ENCODE measurements at regions not wholly inside any gene's neighbourhood (a gene's known extent, or its start where the extent isn't known, plus 50 kb on each side); places are given as distances from the start of the nearest gene placed in this dataset.

DNA sequence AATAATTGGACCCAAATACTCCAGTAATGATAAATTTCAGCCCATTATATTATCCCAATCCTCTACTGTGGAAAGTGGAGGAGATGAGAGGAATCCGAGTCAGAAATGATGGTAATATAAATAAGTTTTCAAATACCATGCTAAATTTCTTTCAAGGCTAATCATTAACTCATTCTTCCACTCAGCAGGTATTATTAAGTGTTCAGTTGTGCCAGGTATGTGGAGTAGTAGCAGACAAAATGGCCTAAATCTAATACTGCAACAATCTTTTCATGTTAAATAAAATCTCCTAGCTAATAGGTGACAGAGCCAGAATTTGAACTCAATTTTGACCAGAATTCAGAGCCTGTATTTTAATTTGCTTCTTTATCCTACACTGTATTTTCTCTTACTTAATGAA, 538.6 kb upstream of the ROBO2 start:
- H2BK12ac ChIP-seq (ENCODE audit: low read length in 2 of 2) = no peak overlapping the region
- H2AK5ac ChIP-seq (ENCODE audit: low read length, severe bottlenecking) = no peak overlapping the region
- no peak overlapping the region for H2BK5ac ChIP-seq (ENCODE audit: low read depth, low read length, poor library complexity, severe bottlenecking)
- H3K23ac ChIP-seq (ENCODE audit: low read length in 2 of 2) = no peak overlapping the region
- H3K79me1 ChIP-seq (replicated peaks; ENCODE audit: low read length, poor library complexity, severe bottlenecking) = no peaks in the 10 kb centered on the region
- H3K18ac ChIP-seq (ENCODE audit: low read depth in 1 of 2, low read length in 2 of 2) = no peak overlapping the region
- H3K9ac ChIP-seq (ENCODE audit: low read length) = no peak overlapping the region
- no peak overlapping the region for H2AFZ ChIP-seq (ENCODE audit: low read depth, low read length)
- no CpG with 5 or more reads among the region's 1 CpG for WGBS
- H4K8ac ChIP-seq (ENCODE audit: low read length) = no peak overlapping the region
- H4K91ac ChIP-seq (ENCODE audit: low read length) = no peak overlapping the region
- H3K4me3 ChIP-seq (ENCODE audit: insufficient read depth in 1 of 2, low read depth in 1 of 2, low read length in 2 of 2) = no peak overlapping the region
- no peaks in the 10 kb centered on the region for H3K36me3 ChIP-seq (ENCODE audit: control insufficient read depth in 1 of 2, insufficient read depth in 2 of 2, low read depth in 1 of 2, low read length in 2 of 2)
- H3K27ac ChIP-seq (ENCODE audit: low read length, poor library complexity, severe bottlenecking) = no peak overlapping the region
- no peaks in the 10 kb centered on the region for H3K27me3 ChIP-seq (ENCODE audit: control insufficient read depth in 1 of 2, insufficient read depth in 1 of 2, low read length in 2 of 2)
- no peak for DNase-seq
- no peak overlapping the region for H3K4ac ChIP-seq (ENCODE audit: low read depth in 1 of 2, low read length in 2 of 2)
- H2BK15ac ChIP-seq (ENCODE audit: low read depth, poor library complexity, severe bottlenecking) = no peak overlapping the region
- H2BK120ac ChIP-seq (ENCODE audit: low read depth, low read length) = no peak overlapping the region
- no peak overlapping the region for H3K14ac ChIP-seq (ENCODE audit: low read length in 2 of 2)
- no peaks in the 10 kb centered on the region for H3K4me1 ChIP-seq (ENCODE audit: control insufficient read depth, insufficient read depth, low read depth, low read length)
- H3K4me2 ChIP-seq (ENCODE audit: low read length, poor library complexity, severe bottlenecking) = no peak overlapping the region
- no peaks in the 10 kb centered on the region for H3K9me3 ChIP-seq (ENCODE audit: control insufficient read depth, low read length)

DNA sequence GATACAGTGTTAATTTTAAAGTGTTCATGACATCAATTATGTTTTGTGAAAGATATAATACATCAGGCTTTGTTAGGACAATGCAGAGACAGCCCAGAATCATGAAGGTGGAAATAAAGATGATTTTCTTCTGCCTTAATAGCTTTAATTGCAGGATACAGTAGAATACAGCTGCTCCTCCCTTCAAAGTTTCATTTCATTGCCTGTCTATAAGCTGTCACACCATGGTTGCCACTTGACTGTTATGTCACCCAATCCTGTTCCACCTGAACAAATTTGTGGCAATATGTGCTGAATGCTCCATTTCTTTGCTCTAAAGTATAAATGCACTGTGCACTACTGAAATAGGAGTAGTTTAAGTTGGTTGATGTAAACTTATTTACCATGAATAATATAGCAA, 537.8 kb upstream of the ROBO2 start:
- H3K18ac ChIP-seq (ENCODE audit: low read depth in 1 of 2, low read length in 2 of 2) = no peak overlapping the region
- no peaks in the 10 kb centered on the region for H3K9me3 ChIP-seq (ENCODE audit: control insufficient read depth, low read length)
- no peak overlapping the region for H2AK5ac ChIP-seq (ENCODE audit: low read length, severe bottlenecking)
- no peak overlapping the region for H3K4ac ChIP-seq (ENCODE audit: low read depth in 1 of 2, low read length in 2 of 2)
- no peak overlapping the region for H3K27ac ChIP-seq (ENCODE audit: low read length, poor library complexity, severe bottlenecking)
- DNase-seq = no peak
- H3K4me2 ChIP-seq (ENCODE audit: low read length, poor library complexity, severe bottlenecking) = no peak overlapping the region
- H2BK15ac ChIP-seq (ENCODE audit: low read depth, poor library complexity, severe bottlenecking) = no peak overlapping the region
- no peak overlapping the region for H3K4me3 ChIP-seq (ENCODE audit: insufficient read depth in 1 of 2, low read depth in 1 of 2, low read length in 2 of 2)
- no peaks in the 10 kb centered on the region for H3K4me1 ChIP-seq (ENCODE audit: control insufficient read depth, insufficient read depth, low read depth, low read length)
- no peak overlapping the region for H3K9ac ChIP-seq (ENCODE audit: low read length)
- H3K23ac ChIP-seq (ENCODE audit: low read length in 2 of 2) = no peak overlapping the region
- no peak overlapping the region for H2AFZ ChIP-seq (ENCODE audit: low read depth, low read length)
- no peak overlapping the region for H4K91ac ChIP-seq (ENCODE audit: low read length)
- H2BK120ac ChIP-seq (ENCODE audit: low read depth, low read length) = no peak overlapping the region
- H3K14ac ChIP-seq (ENCODE audit: low read length in 2 of 2) = no peak overlapping the region
- no peak overlapping the region for H2BK5ac ChIP-seq (ENCODE audit: low read depth, low read length, poor library complexity, severe bottlenecking)
- no peaks in the 10 kb centered on the region for H3K79me1 ChIP-seq (replicated peaks; ENCODE audit: low read length, poor library complexity, severe bottlenecking)
- H3K36me3 ChIP-seq (ENCODE audit: control insufficient read depth in 1 of 2, insufficient read depth in 2 of 2, low read depth in 1 of 2, low read length in 2 of 2) = no peaks in the 10 kb centered on the region
- H2BK12ac ChIP-seq (ENCODE audit: low read length in 2 of 2) = no peak overlapping the region
- H3K27me3 ChIP-seq (ENCODE audit: control insufficient read depth in 1 of 2, insufficient read depth in 1 of 2, low read length in 2 of 2) = no peaks in the 10 kb centered on the region
- H4K8ac ChIP-seq (ENCODE audit: low read length) = no peak overlapping the region

DNA sequence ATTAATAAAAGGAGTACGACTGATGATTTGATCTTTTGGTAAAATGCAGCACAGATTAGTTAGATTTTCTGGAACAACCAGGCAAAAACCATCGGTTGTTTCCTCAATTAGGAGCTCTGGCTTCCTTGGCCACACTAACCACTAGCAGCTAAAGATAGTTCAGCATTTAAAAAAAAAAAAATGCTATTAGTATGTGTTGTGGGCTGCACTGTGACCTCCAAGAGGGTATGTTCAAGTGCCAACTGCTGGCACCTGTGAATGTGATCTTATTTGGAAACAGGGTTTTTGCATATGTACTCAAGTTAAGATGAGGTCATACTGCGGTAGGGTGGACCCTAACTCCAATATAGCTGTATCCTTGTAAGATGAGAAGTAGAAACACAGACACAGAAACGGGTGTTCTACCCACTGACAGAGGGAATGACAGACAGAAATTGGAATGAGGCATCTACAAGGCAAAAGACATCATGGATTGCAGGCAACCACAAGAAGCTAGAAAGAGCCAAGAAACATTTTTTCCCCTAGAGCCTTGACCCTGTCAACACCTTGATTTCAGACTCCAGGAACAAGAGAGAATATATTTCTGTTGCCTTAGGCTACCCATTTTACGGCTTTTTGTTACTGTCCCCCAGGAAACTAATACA, 534.6 kb upstream of the ROBO2 start:
- no peak overlapping the region for H3K4me3 ChIP-seq (ENCODE audit: insufficient read depth in 1 of 2, low read depth in 1 of 2, low read length in 2 of 2)
- H3K14ac ChIP-seq (ENCODE audit: low read length in 2 of 2) = no peak overlapping the region
- no peaks in the 10 kb centered on the region for H3K36me3 ChIP-seq (ENCODE audit: control insufficient read depth in 1 of 2, insufficient read depth in 2 of 2, low read depth in 1 of 2, low read length in 2 of 2)
- H3K4me2 ChIP-seq (ENCODE audit: low read length, poor library complexity, severe bottlenecking) = no peak overlapping the region
- no peaks in the 10 kb centered on the region for H3K79me1 ChIP-seq (replicated peaks; ENCODE audit: low read length, poor library complexity, severe bottlenecking)
- no peak overlapping the region for H2AFZ ChIP-seq (ENCODE audit: low read depth, low read length)
- H3K27ac ChIP-seq (ENCODE audit: low read length, poor library complexity, severe bottlenecking) = no peak overlapping the region
- WGBS = 98% methylated on average over 4 of the region's 5 CpGs
- H2AK5ac ChIP-seq (ENCODE audit: low read length, severe bottlenecking) = no peak overlapping the region
- no peaks in the 10 kb centered on the region for H3K4me1 ChIP-seq (ENCODE audit: control insufficient read depth, insufficient read depth, low read depth, low read length)
- no peak overlapping the region for H4K91ac ChIP-seq (ENCODE audit: low read length)
- no peak overlapping the region for H3K4ac ChIP-seq (ENCODE audit: low read depth in 1 of 2, low read length in 2 of 2)
- no peaks in the 10 kb centered on the region for H3K9me3 ChIP-seq (ENCODE audit: control insufficient read depth, low read length)
- no peaks in the 10 kb centered on the region for H3K27me3 ChIP-seq (ENCODE audit: control insufficient read depth in 1 of 2, insufficient read depth in 1 of 2, low read length in 2 of 2)
- no peak overlapping the region for H2BK5ac ChIP-seq (ENCODE audit: low read depth, low read length, poor library complexity, severe bottlenecking)
- H4K8ac ChIP-seq (ENCODE audit: low read length) = no peak overlapping the region
- H2BK12ac ChIP-seq (ENCODE audit: low read length in 2 of 2) = no peak overlapping the region
- no peak overlapping the region for H2BK120ac ChIP-seq (ENCODE audit: low read depth, low read length)
- no peak overlapping the region for H3K23ac ChIP-seq (ENCODE audit: low read length in 2 of 2)
- no peak for DNase-seq
- no peak overlapping the region for H2BK15ac ChIP-seq (ENCODE audit: low read depth, poor library complexity, severe bottlenecking)
- H3K9ac ChIP-seq (ENCODE audit: low read length) = no peak overlapping the region
- H3K18ac ChIP-seq (ENCODE audit: low read depth in 1 of 2, low read length in 2 of 2) = no peak overlapping the region

DNA sequence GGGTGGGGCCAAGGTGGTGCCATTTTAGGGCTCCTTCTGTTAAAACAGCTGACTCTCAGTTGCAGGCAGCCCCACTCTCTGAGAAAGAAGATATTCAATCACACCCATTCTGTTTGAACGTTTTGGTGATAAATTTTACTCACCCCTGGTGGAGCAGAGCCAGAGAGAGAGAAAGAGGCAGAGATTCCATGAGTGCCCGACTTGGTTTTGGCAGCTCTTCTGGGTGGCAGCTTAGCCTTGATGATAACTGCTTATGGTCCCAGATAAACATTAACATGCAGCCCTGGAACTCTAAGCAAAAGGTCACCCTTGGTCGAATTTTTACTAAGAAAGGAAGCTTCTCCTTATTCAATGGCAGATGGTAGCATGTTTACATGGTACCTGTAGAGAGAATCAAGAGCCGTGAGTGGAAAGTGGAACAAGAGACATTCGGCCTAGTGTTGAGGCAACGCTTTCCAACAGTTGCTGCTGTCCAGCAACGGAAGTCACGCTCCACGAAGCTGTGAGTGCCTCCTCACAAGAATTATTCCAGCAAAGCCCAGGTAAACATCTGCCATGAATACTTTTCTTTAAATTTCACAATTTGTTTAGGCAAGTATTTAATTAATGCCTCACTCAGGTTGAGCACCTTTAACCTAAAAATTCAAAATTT, 530.6 kb upstream of the ROBO2 start:
- Histone ChIP-seq H3K27ac (ENCODE audit: low read length, poor library complexity, severe bottlenecking) (no peak overlapping the region), H3K79me1 (replicated peaks; ENCODE audit: low read length, poor library complexity, severe bottlenecking) (no peaks in the 10 kb centered on the region), H2AK5ac (ENCODE audit: low read length, severe bottlenecking) (no peak overlapping the region), H3K27me3 (ENCODE audit: control insufficient read depth in 1 of 2, insufficient read depth in 1 of 2, low read length in 2 of 2) (no peaks in the 10 kb centered on the region), H2BK12ac (ENCODE audit: low read length in 2 of 2) (no peak overlapping the region), H3K4me2 (ENCODE audit: low read length, poor library complexity, severe bottlenecking) (no peak overlapping the region), H3K4me3 (ENCODE audit: insufficient read depth in 1 of 2, low read depth in 1 of 2, low read length in 2 of 2) (no peak overlapping the region), H2AFZ (ENCODE audit: low read depth, low read length) (no peak overlapping the region), H2BK15ac (ENCODE audit: low read depth, poor library complexity, severe bottlenecking) (no peak overlapping the region), H3K9me3 (ENCODE audit: control insufficient read depth, low read length) (no peaks in the 10 kb centered on the region), H3K14ac (ENCODE audit: low read length in 2 of 2) (no peak overlapping the region), H2BK120ac (ENCODE audit: low read depth, low read length) (no peak overlapping the region), H4K8ac (ENCODE audit: low read length) (no peak overlapping the region), H3K36me3 (ENCODE audit: control insufficient read depth in 1 of 2, insufficient read depth in 2 of 2, low read depth in 1 of 2, low read length in 2 of 2) (no peaks in the 10 kb centered on the region), H2BK5ac (ENCODE audit: low read depth, low read length, poor library complexity, severe bottlenecking) (no peak overlapping the region), H3K18ac (ENCODE audit: low read depth in 1 of 2, low read length in 2 of 2) (no peak overlapping the region), H3K4ac (ENCODE audit: low read depth in 1 of 2, low read length in 2 of 2) (no peak overlapping the region), H3K9ac (ENCODE audit: low read length) (no peak overlapping the region), H4K91ac (ENCODE audit: low read length) (no peak overlapping the region), H3K4me1 (ENCODE audit: control insufficient read depth, insufficient read depth, low read depth, low read length) (no peaks in the 10 kb centered on the region), H3K23ac (ENCODE audit: low read length in 2 of 2) (no peak overlapping the region)
- DNase-seq = no peak
- WGBS = 89% methylated on average over 9 of the region's 9 CpGs

Data from mesenchymal stem cell (in vitro differentiated cells and primary cell).